ENCODE measurements at regions not wholly inside any gene's neighbourhood (a gene's known extent, or its start where the extent isn't known, plus 50 kb on each side); places are given as distances from the start of the nearest gene placed in this dataset.

DNA sequence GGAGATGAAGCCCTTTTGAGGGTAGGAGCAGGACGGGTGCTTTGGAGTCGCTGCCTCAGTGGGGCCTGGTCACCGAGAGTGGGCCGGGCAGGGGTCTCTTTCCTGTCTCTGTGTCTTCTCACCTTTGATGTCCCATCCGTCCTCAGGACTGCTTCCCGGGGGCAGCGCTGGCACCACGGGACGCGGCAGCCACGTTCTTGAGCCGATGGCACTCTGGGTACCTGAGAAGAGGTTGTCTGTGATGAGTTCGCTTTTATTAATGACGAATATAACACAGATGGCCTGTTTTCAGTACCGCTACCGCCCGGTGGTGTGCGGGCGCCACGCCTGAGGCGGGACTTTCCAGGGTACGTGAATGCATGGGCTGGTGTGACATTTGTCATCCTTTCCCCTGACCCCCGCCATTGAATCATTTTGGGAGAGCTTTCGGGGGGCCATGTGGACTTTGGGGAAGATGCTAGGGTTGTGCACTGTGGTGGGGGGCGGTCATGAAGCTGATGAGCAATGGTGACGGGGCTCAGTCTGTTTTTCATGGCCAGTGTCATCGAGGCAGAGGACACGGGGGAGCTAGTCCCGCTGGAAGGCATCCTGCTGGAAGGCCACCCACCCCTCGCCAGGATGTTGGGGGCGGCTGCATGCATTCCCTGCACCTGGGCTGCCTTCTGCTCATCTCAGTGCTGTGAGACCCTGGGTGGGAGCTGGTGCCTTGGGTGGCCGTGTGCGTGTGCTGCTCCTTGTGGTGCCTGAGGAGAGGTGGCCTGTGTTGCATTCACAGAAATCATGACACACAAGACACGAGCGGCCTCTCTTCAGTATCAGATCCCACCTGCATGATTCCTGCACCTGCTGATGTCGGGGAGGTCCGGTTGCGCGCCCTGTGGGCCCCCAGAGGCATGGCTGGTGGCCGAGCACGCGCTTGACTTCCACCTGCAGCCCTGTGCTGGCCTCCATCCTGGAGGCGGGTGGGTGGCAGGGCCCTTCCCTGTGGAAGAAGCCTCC, 162.5 kb upstream of the RTL1 start:
- Histone ChIP-seq H3K9me2 (ENCODE audit: insufficient read depth, low read length) (no peaks in the 10 kb centered on the region), H3K9ac (ENCODE audit: low read length) (peak overlapping the region; percentile 74), H3K4me2 (ENCODE audit: low read length) (no peak overlapping the region), H3K4me3 (ENCODE audit: low read length) (no peak overlapping the region), H3K9me3 (ENCODE audit: low read length) (no peaks in the 10 kb centered on the region), H3K27me3 (ENCODE audit: insufficient read depth, low read depth, low read length) (no peaks in the 10 kb centered on the region), H4K20me1 (ENCODE audit: insufficient read depth) (no peaks in the 10 kb centered on the region), H3K79me2 (replicated peaks; ENCODE audit: insufficient read depth, low read length) (no peaks in the 10 kb centered on the region), H3F3A (ENCODE audit: insufficient read depth, low read length, poor library complexity, severe bottlenecking) (peaks cover 13% of the 10 kb centered on the region), H2AFZ (ENCODE audit: low read depth, low read length) (no peak overlapping the region), H3K36me3 (ENCODE audit: insufficient read depth, low read length) (no peaks in the 10 kb centered on the region), H3K27ac (ENCODE audit: low read length) (peak overlapping the region; percentile 97)
- TF ChIP-seq MXI1 (conservative IDR thresholded peaks at IDR 0.05; ENCODE audit: poor library complexity, severe bottlenecking) (no peak), EP300 (conservative IDR thresholded peaks at IDR 0.05; ENCODE audit: poor library complexity, severe bottlenecking) (no peak), RAD21 (conservative IDR thresholded peaks at IDR 0.05) (no peak), POLR2AphosphoS5 (IDR thresholded peaks at IDR 0.05) (no peak), EZH2 (IDR thresholded peaks at IDR 0.05; ENCODE audit: borderline replicate concordance, insufficient read depth, low read length, poor library complexity, severe bottlenecking) (no peak), TAF1 (IDR thresholded peaks at IDR 0.05; ENCODE audit: low read depth) (no peak), SMC3 (conservative IDR thresholded peaks at IDR 0.05; ENCODE audit: poor library complexity) (no peak)
- TF ChIP-seq, protein P1, sequence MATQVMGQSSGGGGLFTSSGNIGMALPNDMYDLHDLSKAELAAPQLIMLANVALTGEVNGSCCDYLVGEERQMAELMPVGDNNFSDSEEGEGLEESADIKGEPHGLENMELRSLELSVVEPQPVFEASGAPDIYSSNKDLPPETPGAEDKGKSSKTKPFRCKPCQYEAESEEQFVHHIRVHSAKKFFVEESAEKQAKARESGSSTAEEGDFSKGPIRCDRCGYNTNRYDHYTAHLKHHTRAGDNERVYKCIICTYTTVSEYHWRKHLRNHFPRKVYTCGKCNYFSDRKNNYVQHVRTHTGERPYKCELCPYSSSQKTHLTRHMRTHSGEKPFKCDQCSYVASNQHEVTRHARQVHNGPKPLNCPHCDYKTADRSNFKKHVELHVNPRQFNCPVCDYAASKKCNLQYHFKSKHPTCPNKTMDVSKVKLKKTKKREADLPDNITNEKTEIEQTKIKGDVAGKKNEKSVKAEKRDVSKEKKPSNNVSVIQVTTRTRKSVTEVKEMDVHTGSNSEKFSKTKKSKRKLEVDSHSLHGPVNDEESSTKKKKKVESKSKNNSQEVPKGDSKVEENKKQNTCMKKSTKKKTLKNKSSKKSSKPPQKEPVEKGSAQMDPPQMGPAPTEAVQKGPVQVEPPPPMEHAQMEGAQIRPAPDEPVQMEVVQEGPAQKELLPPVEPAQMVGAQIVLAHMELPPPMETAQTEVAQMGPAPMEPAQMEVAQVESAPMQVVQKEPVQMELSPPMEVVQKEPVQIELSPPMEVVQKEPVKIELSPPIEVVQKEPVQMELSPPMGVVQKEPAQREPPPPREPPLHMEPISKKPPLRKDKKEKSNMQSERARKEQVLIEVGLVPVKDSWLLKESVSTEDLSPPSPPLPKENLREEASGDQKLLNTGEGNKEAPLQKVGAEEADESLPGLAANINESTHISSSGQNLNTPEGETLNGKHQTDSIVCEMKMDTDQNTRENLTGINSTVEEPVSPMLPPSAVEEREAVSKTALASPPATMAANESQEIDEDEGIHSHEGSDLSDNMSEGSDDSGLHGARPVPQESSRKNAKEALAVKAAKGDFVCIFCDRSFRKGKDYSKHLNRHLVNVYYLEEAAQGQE (IDR thresholded peaks at IDR 0.05; ENCODE audit: borderline replicate concordance): no peak
- TF ChIP-seq, protein P2, sequence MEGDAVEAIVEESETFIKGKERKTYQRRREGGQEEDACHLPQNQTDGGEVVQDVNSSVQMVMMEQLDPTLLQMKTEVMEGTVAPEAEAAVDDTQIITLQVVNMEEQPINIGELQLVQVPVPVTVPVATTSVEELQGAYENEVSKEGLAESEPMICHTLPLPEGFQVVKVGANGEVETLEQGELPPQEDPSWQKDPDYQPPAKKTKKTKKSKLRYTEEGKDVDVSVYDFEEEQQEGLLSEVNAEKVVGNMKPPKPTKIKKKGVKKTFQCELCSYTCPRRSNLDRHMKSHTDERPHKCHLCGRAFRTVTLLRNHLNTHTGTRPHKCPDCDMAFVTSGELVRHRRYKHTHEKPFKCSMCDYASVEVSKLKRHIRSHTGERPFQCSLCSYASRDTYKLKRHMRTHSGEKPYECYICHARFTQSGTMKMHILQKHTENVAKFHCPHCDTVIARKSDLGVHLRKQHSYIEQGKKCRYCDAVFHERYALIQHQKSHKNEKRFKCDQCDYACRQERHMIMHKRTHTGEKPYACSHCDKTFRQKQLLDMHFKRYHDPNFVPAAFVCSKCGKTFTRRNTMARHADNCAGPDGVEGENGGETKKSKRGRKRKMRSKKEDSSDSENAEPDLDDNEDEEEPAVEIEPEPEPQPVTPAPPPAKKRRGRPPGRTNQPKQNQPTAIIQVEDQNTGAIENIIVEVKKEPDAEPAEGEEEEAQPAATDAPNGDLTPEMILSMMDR (IDR thresholded peaks at IDR 0.05; ENCODE audit: poor library complexity, severe bottlenecking): no peak

DNA sequence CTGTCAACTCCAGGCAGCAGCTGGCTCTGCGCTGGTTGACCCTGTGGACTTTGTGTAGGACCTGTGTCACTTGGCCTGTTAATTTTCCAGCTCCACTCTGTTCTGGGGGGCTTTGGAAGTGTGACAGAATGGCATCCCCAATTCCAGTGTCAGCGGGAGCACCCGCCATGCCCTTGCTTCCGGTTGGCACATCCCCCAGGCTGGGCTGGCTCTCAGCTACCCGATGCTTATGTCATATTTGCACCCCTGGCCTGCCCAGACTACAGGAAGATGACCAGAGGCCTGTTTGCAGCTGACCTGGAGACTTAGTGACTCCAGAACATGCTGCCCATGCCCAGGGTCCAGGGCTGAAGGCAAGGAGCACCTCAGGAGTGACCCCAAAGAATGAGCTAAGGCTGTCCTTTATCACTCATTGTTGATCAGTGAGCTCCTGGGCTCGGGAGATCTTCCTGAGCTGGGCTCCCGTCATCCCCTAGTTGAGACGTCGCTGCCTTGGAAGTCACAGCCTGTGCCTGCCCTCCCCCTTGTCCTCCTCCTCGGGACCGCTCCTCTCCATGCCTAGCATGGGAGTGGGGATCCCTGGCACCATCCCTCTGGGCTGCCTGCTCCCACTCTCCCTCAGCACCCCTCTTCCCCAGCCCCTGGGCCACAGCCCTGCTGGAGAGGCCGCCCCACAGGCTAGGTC, 163.4 kb upstream of the RTL1 start:
- Histone ChIP-seq H3K9me2 (ENCODE audit: insufficient read depth, low read length) (no peaks in the 10 kb centered on the region), H3K27me3 (ENCODE audit: insufficient read depth, low read depth, low read length) (no peaks in the 10 kb centered on the region), H3K9ac (ENCODE audit: low read length) (peak overlapping the region; percentile 74), H2AFZ (ENCODE audit: low read depth, low read length) (no peak overlapping the region), H3K79me2 (replicated peaks; ENCODE audit: insufficient read depth, low read length) (no peaks in the 10 kb centered on the region), H3K9me3 (ENCODE audit: low read length) (no peaks in the 10 kb centered on the region), H3K36me3 (ENCODE audit: insufficient read depth, low read length) (no peaks in the 10 kb centered on the region), H4K20me1 (ENCODE audit: insufficient read depth) (no peaks in the 10 kb centered on the region), H3K4me3 (ENCODE audit: low read length) (peak overlapping the region; percentile 43), H3K27ac (ENCODE audit: low read length) (peak overlapping the region; percentile 97), H3K4me2 (ENCODE audit: low read length) (peak overlapping the region; percentile 43), H3F3A (ENCODE audit: insufficient read depth, low read length, poor library complexity, severe bottlenecking) (peaks cover 13% of the 10 kb centered on the region)
- no peak for TF ChIP-seq RAD21 (conservative IDR thresholded peaks at IDR 0.05)
- TF ChIP-seq MXI1 (conservative IDR thresholded peaks at IDR 0.05; ENCODE audit: poor library complexity, severe bottlenecking): no peak
- TF ChIP-seq EP300 (conservative IDR thresholded peaks at IDR 0.05; ENCODE audit: poor library complexity, severe bottlenecking): no peak
- TF ChIP-seq, protein P2 (IDR thresholded peaks at IDR 0.05; ENCODE audit: poor library complexity, severe bottlenecking): no peak
- TF ChIP-seq EZH2 (IDR thresholded peaks at IDR 0.05; ENCODE audit: borderline replicate concordance, insufficient read depth, low read length, poor library complexity, severe bottlenecking): no peak
- TF ChIP-seq POLR2AphosphoS5 (IDR thresholded peaks at IDR 0.05): no peak
- TF ChIP-seq, protein P1 (IDR thresholded peaks at IDR 0.05; ENCODE audit: borderline replicate concordance): no peak
- no peak for TF ChIP-seq SMC3 (conservative IDR thresholded peaks at IDR 0.05; ENCODE audit: poor library complexity)
- TF ChIP-seq TAF1 (IDR thresholded peaks at IDR 0.05; ENCODE audit: low read depth): no peak

All from neural cell (in vitro differentiated cells).